ENCODE measurements at regions not wholly inside any gene's neighbourhood (a gene's known extent, or its start where the extent isn't known, plus 50 kb on each side); places are given as distances from the start of the nearest gene placed in this dataset.
A peak's percentile ranks its signal among the peaks of the same experiment; 100 is the strongest.
"Not testable (repeated sequence)": the region's sequence is repeated elsewhere in the genome, so short reads cannot be mapped to it uniquely, and the experiment has no call there.

DNA sequence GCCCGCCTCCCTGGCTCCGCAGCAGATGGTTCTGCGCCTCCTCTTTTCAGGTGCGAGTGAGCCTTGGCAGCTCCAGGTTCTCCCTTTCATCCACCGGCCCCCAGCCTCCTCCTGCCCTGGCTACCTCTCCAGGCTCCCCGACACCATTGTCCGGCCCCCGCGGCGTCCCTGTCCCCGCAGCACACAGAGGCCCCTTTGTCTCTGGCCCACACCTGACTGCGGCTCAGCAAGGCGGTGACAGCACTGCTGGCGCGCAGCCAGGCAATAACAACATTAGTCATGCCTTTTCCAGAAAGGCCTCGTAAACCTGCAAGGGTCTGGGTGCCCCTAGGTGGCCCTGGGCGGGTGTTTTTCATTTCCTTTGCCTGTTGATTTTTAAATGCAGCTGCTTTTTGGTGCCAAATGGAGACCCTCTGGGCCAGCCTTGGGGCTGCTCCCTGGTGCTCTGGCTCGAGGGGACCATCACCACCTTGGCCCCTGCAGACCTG, 73.2 kb upstream of the MEDAG start:
- no peaks in the 10 kb centered on the region for H3K27me3 ChIP-seq (replicated peaks; ENCODE audit: insufficient read depth, low read depth, low read length, poor library complexity)
- no peaks in the 10 kb centered on the region for H3K9me3 ChIP-seq (ENCODE audit: low read depth, low read length, poor library complexity, severe bottlenecking)
- no TSS peak for BruUV-seq (replicated peaks)
- no peak overlapping the region for H3K4me3 ChIP-seq (ENCODE audit: low read depth, low read length, poor library complexity, severe bottlenecking)
- ChIA-PET POLR2A (ENCODE audit: low non-redundant PET) (no interaction called here), CTCF (interaction anchor here (0.6 to 0.8 kb wide), 3 partner anchors 27 to 339 kb away, joined by 4 to 7 read pairs (median 5); no protein-coding TSS in a partner anchor)
- peaks cover 6% of the 10 kb centered on the region for H3K4me1 ChIP-seq (ENCODE audit: insufficient read depth, low read length, poor library complexity, severe bottlenecking)
- TF ChIP-seq EZH2 (IDR thresholded peaks at IDR 0.05; ENCODE audit: borderline replicate concordance, low read depth, low read length, poor library complexity, severe bottlenecking) = no peak
- TF ChIP-seq, protein P1, sequence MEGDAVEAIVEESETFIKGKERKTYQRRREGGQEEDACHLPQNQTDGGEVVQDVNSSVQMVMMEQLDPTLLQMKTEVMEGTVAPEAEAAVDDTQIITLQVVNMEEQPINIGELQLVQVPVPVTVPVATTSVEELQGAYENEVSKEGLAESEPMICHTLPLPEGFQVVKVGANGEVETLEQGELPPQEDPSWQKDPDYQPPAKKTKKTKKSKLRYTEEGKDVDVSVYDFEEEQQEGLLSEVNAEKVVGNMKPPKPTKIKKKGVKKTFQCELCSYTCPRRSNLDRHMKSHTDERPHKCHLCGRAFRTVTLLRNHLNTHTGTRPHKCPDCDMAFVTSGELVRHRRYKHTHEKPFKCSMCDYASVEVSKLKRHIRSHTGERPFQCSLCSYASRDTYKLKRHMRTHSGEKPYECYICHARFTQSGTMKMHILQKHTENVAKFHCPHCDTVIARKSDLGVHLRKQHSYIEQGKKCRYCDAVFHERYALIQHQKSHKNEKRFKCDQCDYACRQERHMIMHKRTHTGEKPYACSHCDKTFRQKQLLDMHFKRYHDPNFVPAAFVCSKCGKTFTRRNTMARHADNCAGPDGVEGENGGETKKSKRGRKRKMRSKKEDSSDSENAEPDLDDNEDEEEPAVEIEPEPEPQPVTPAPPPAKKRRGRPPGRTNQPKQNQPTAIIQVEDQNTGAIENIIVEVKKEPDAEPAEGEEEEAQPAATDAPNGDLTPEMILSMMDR (conservative IDR thresholded peaks at IDR 0.05; ENCODE audit: low read depth, low read length) = no peak
- no peak overlapping the region for H3K27ac ChIP-seq (ENCODE audit: low read depth, low read length, poor library complexity, severe bottlenecking)
- peak; percentile 69 for DNase-seq (ENCODE audit: low spot score)
- no peaks in the 10 kb centered on the region for H3K36me3 ChIP-seq (ENCODE audit: insufficient read depth, low read length, poor library complexity, severe bottlenecking)
- intact Hi-C loops (cut with micrococcal nuclease; ENCODE audit: unreplicated experiment) = no loop called here

DNA sequence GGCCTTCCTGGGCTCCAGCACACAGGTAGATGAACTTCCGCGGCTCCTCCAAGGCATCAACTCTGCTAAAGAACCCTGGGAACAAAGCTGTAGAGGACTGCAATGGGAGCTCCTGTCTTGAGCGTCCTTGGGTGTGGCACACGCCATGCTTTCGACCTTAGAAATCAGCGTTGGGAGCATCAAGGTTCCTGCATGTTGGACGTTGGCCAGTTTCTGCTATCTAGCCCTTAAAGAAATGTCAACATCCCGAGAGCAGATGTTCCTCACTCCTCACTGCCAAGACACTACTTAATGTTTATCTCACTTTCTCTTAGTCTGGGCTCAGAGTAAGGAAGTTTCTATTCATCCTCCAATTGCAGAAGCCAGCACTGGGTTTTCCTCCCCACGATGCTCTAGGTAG, 70.6 kb upstream of the MEDAG start:
- DNase-seq (ENCODE audit: low spot score) = no peak
- Histone ChIP-seq H3K36me3 (ENCODE audit: insufficient read depth, low read length, poor library complexity, severe bottlenecking) (no peaks in the 10 kb centered on the region), H3K4me3 (ENCODE audit: low read depth, low read length, poor library complexity, severe bottlenecking) (no peak overlapping the region), H3K27ac (ENCODE audit: low read depth, low read length, poor library complexity, severe bottlenecking) (no peak overlapping the region), H3K4me1 (ENCODE audit: insufficient read depth, low read length, poor library complexity, severe bottlenecking) (peaks cover 6% of the 10 kb centered on the region), H3K9me3 (ENCODE audit: low read depth, low read length, poor library complexity, severe bottlenecking) (no peaks in the 10 kb centered on the region), H3K27me3 (replicated peaks; ENCODE audit: insufficient read depth, low read depth, low read length, poor library complexity) (no peaks in the 10 kb centered on the region)
- no TSS peak for BruUV-seq (replicated peaks)
- intact Hi-C loops (cut with micrococcal nuclease; ENCODE audit: unreplicated experiment) = no loop called here
- ChIA-PET POLR2A (ENCODE audit: low non-redundant PET) (no interaction called here), CTCF (no interaction called here)
- TF ChIP-seq EZH2 (IDR thresholded peaks at IDR 0.05; ENCODE audit: borderline replicate concordance, low read depth, low read length, poor library complexity, severe bottlenecking) = no peak
- TF ChIP-seq, protein P1 (conservative IDR thresholded peaks at IDR 0.05; ENCODE audit: low read depth, low read length) = no peak

DNA sequence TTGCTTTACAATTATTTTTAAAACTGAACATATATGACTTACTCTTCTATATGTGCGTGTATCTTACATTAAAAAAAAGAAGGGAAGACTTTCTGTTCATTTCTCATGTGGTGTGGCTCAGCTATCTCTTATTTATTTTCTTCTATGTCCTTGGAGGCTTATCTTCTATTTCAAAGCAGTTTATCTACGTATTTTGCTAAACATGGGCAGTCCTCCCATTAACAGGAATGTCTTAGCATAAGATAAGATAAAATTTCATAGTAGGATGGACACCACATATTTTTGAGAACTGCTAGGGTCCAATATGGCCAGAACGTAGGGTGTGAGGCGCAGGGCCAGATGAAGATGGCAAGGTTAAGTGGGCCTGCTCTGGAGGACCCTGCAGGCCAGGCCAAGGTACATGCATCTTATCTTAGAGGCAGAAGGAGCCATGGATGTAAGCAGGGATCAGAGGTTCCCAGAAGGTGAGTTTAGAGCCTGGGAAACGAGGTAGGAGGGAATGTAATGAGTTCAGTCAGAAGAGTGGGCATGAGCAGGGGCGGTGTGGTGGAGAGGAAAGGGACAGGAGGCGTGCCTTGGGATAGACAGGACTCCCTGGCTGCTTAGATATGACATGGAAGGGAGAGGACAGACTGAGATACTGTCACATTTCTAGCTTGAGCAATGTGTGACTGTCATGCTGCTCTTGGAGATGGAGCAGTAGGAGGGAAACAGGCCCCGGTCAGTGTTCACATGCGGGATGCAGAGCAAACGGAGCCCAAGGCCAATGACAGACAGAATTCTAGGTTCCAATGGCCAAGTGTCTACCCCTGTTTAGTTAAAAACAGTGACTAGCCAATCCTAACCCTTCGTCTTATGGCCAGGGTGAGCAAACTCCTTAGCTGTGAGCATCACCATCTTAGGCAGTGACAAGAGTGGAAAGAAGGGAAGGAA, 68.6 kb upstream of the MEDAG start:
- CTCF ChIA-PET = no interaction called here
- Histone ChIP-seq H3K4me1 (ENCODE audit: insufficient read depth, low read length, poor library complexity, severe bottlenecking) (peaks cover 6% of the 10 kb centered on the region), H3K4me3 (ENCODE audit: low read depth, low read length, poor library complexity, severe bottlenecking) (no peak overlapping the region), H3K9me3 (ENCODE audit: low read depth, low read length, poor library complexity, severe bottlenecking) (no peaks in the 10 kb centered on the region), H3K27me3 (replicated peaks; ENCODE audit: insufficient read depth, low read depth, low read length, poor library complexity) (no peaks in the 10 kb centered on the region), H3K36me3 (ENCODE audit: insufficient read depth, low read length, poor library complexity, severe bottlenecking) (no peaks in the 10 kb centered on the region), H3K27ac (ENCODE audit: low read depth, low read length, poor library complexity, severe bottlenecking) (no peak overlapping the region)
- no peak for TF ChIP-seq EZH2 (IDR thresholded peaks at IDR 0.05; ENCODE audit: borderline replicate concordance, low read depth, low read length, poor library complexity, severe bottlenecking)
- no TSS peak for BruUV-seq (replicated peaks)
- intact Hi-C loops (cut with micrococcal nuclease; ENCODE audit: unreplicated experiment) = no loop called here
- no peak for DNase-seq (ENCODE audit: low spot score)
- POLR2A ChIA-PET (ENCODE audit: low non-redundant PET) = no interaction called here

DNA sequence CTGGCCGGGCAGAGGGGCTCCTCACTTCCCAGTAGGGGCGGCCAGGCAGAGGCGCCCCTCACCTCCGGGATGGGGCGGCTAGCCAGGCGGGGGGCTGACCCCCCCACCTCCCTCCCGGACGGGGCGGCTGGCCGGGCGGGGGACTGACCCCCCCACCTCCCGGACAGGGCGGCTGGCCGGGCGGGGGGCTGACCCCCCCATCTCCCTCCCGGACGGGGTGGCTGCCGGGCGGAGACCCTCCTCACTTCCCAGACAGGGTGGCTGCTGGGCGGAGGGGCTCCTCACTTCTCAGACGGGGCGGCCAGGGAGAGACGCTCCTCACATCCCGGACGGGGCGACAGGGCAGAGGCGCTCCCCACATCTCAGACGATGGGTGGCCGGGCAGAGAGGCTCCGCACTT, 66.4 kb upstream of the MEDAG start:
- H3K4me1 ChIP-seq (ENCODE audit: insufficient read depth, low read length, poor library complexity, severe bottlenecking); H3K27me3 ChIP-seq (replicated peaks; ENCODE audit: insufficient read depth, low read depth, low read length, poor library complexity); intact Hi-C loops (cut with micrococcal nuclease; ENCODE audit: unreplicated experiment); CTCF ChIA-PET; H3K4me3 ChIP-seq (ENCODE audit: low read depth, low read length, poor library complexity, severe bottlenecking); BruUV-seq (replicated peaks); POLR2A ChIA-PET (ENCODE audit: low non-redundant PET); H3K9me3 ChIP-seq (ENCODE audit: low read depth, low read length, poor library complexity, severe bottlenecking); H3K27ac ChIP-seq (ENCODE audit: low read depth, low read length, poor library complexity, severe bottlenecking); H3K36me3 ChIP-seq (ENCODE audit: insufficient read depth, low read length, poor library complexity, severe bottlenecking); DNase-seq (ENCODE audit: low spot score): not testable (repeated sequence)

All from A673 (cell line).